DMS53 treated with DMSO at 0.1 percent for 48 hours (cell line): ENCODE measurements at regions not wholly inside any gene's neighbourhood (a gene's known extent, or its start where the extent isn't known, plus 50 kb on each side); places are given as distances from the start of the nearest gene placed in this dataset.

Source experiments
- DNase-seq: peaks from one replicate; lab custom pipeline; 2025; ENCODE audit not compliant: unreplicated experiment; lab: John Stamatoyannopoulos, UW

DNA sequence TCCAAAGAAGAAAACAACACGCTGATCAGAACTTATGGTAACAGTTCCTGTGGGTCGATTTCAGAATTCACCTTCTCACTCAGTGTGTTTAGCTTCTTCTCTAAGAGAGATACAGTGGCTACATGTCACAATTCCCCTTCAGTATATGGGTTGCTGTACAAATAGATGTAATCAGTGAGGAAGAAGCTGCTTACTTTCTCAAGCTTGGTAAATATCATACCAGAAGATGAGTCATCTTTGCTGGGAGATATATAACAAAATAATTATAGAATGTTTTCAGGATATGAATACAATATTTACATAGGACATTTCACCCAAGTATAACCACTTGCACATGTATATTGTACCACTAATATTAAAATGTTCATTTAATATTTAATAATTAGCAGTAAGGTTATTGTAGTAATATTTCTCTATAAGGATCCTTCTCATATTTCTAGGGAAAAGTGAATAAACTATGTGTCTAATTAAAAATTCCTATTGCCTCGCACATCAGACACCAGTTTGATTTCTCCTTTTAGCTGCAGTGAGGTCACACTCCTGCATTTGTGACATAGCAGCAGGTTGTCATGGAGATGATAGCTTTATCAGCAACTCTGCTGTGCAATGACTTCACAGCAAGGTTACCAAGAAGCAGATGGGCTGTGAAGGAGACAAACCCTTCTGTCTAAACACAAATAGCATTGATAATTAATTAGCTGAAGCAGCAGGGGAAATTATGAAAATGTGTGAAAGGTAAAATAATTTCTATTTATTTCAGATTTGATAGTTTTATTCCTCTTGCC lies 211.4 kb downstream of the TUSC7 start:
- peak; percentile 48 for DNase-seq

DNA sequence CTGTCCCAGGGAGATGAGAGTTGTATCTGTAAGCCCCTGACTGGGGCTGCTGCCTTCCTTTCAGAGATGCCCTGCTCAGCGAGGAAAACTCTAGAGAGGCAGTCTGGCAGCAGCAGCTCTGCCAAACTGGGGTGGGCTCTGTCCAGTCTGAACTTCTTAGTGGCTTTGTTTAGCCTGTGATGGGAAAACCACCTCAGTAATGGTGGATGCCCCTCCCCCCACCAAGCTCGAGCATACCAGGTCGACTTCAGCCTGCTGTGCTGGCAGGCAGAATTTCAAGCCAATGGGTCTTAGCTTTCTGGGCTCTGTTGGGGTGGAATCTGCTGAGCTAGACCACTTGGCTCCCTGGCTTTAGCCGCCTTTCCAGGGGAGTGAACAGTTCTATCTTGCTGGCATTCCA lies 218.3 kb downstream of the TUSC7 start:
- DNase-seq: no peak

DNA sequence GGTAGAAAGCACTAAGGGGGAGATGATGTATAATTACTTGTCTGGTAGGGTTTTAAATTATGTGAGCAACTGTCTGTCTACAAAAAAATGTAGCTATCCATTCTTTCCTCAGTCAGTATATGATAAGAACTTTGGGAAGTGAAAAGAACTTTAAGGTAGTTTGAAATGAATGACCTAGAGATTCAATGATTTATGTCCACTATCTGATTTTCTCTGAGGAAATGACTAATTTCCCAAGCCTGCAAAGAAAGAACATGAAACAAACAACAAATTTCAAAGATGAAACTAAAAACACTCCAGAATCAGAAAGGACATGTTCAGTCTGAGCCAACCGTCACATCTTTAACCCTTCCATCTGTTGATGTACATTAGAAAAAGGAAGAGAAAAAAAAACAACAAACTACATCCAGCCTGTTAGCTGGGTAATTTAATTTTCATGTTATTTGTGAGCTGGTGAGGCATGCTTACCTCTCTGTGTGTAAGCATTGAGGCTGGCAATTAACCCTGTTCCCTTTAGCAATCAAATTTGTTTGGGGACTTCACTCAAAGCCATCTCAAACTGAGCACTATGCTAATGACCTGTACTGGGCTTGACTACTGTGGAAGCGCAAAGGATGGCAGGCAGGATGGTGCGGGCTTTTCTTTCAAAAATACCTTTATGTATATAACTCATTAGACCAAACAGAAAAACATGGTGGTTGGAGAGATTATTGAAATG lies 220.1 kb downstream of the TUSC7 start:
- DNase-seq: no peak

DNA sequence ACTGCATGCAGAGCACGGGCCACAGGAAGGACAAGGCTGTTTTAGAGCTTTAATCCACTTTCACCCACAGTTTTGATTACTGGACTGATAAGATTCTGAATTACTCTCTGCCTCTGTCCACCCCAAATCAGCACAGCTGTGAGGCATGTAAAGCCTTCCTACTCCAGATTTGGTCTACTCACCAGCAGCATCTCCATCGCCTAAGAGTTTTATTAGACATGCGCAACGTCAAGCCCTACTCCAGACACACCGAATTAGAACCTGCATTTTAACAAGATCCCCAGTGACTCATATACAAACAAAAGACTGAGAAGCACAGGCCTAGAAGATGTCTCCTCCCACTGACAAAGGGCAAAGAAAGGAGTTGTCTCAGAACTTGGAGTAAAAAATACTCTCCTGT lies 221.2 kb downstream of the TUSC7 start:
- DNase-seq: no peak

DNA sequence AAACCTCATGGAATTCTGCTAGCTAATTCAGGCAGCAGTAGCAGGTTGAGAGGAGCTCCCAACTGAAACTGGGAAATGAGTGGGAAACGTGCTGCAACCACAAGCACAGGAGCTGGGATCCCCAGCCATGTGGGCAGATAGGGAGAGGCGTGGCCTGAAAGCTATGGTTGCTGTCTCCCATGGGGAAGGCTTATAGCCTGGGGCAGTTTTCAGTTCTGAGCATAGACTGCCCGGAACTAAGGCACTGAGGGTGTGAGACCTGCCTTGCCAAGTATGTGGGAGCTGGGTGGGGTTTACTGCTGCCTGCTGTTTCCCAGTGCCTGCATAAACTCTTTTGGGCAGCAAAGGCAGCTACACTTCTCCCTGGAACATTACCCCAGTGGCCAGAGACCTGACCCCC lies 229.5 kb downstream of the TUSC7 start:
- no peak for DNase-seq

DNA sequence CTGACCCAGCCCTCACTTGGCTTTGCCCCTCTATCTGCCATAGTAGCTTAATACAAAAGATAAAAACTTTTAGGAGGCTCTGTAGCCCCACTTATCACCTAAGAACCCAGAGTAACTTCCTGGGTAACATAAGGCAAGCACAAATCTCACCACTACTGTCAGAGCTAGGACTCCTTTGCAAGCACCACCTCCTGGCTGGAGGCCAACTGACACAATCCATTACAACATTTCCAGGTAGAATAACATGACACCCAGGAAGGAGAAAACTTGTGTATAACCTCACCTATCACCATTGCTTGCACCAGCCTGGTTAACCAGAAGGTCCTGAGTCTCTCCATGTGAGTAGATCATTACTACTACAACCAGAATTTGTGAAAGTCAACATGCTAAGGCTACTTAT lies 230.0 kb downstream of the TUSC7 start:
- no peak for DNase-seq

DNA sequence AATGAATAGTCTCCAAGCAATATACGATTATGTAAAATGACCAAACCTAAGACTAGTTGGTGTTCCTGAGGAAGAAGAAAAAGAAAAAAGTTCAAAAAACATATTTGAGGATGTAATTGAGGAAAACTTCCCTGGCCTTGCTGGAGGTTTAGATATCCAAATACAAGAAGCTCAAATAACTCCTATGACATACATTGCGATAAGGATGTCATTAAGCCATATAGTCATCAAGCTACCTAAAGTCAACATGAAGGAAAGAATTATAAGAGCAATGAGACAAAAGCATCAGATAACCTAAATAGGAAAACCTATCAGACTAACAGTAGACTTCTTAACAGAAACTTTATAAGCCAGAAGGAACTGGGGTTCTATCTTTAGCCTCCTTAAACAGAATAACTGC lies 231.1 kb downstream of the TUSC7 start:
- no peak for DNase-seq

DNA sequence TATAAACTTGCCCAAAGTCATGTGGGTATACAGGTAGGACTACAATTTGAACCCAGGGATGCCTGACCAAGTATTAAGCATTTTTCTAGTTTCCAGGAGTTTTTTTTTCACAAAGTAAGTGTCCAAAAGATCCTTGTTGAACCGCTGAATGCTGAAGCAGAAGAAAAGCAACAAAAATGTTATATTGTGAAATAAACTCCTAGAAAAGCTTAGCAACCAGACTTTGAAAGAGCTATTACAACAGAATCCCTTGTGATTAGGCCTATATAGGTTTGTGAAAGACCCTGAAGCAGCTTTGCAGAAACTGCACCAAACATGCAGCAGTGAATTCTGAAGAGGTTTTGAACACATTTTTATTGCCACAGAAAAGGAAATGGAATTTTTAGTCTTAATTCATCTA lies 236.8 kb downstream of the TUSC7 start:
- DNase-seq: no peak

DNA sequence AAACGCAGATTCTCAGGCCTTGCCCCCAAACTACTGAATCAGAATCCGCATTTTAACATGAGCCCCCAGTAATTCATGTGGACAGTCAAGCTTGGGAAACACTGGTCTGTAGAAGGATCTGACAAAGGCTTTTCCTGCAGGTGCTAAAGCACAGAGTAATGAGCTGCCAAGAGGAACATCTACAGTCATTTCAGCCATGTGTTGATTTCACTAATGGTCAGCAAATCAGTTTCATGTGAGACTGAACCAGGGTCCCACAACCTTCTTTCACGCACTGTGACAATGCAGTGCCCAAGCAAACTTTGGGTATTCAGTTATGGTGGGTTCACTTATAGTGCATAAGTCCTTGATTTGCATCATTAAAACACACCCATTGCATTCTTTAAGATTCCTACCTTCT lies 237.6 kb downstream of the TUSC7 start:
- DNase-seq: no peak

DNA sequence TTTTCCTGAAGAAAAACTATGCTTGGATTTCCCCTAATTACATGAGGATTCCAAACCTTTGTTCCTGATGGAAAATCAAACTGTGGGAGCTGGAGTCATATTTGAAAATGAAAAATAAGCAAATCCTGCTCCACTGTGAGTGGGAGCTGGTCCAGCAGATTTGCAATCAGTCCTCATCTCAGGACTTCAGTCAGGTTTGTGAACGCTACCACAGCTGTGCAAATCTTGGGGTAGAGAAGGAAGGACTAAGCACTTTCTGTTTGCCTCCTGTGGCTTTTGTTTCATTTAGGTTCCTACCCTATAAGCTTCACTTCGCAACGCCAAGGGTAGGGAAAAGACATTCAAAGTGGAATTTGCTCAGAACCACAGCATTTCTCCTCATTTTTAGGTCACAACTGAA lies 238.2 kb downstream of the TUSC7 start:
- DNase-seq: no peak

DNA sequence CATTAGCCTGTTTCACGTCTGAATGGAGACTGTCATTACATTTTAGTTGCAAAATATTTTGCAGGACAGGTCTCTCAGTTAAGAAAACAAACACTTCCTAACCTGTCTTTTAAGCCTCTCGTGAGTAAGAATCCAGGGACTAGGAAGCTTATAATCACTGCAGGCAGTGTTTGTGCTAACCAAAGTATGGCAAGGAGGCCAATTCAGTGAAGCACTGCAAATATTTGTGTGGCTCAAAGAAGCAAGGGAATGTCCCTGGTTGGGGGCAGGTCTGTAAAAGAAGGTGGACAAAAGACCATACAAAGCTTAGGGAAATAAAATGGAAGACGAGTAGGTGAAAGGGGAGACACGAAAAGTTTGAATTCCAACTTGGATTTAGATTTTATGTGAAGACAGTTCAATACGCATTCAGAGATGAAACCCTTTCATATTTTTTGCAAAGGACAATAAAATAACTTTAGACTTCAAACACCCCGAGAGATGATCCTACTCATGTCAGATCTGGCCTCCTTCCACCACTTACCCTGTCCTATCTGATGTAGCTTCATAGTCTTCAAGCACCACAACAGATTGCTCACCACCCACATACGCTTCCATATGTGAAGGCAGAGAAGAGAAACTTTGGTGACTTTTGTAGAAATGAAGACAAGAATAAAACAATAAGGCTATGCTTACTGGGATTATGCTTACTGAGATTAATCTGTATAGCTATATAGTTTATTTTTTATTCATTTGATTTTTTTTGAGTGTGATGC lies 240.9 kb downstream of the TUSC7 start:
- no peak for DNase-seq

DNA sequence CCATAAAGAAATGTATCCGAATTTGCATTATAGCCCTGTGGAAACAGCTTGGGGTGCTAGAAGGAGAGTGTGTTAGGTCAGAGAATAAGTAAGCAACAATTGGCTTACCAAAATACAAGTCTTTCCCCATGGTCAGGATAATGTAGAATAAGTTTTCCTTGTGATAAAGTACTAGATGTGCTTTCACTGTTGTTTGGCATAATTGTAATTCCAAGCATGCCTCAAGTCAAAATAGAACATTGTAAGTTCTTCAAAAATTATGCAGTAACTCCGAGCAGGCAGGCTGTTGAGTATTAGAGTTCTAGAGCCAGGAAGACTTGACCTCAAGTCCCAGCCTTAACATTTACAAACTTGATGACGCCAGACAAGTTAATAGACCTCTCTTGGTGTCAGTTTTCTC lies 242.0 kb downstream of the TUSC7 start:
- DNase-seq: no peak

DNA sequence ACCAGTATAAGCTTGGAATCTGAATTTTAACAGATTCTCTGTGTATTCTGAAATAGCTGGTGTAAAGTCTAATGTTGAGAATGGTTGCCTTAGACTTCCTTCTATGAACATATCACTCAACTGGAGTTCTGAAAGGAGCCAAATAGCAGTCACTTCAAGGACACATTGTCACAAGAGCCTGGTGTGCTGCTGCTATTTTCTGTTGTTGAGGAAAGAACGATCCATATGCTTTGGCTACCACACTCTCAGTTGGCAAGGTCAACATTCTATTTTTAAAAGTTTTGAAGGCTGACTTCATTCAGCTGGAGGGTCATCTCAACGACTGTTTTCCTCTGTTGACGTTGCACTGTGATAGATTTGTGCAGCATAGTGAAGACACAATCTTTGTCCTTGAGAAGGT lies 248.7 kb downstream of the TUSC7 start:
- no peak for DNase-seq

DNA sequence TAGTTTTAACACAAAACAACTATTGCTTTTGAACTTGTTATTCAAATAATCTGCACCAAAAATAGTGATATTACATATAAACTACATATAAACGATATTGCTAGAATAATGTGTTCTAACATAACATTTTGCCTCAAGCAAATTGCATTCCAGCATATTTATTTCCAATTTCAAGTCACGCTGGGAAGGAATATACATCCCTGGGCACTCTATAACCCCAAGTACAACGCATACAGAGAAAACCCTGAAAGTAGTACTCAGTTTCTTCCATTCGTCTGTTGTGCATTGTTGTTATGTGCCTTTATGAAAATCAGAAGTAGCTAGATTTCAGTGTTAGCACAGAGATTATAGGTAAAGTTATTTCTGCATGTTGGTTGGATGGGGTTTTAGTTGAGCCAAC lies 251.5 kb downstream of the TUSC7 start:
- no peak for DNase-seq

DNA sequence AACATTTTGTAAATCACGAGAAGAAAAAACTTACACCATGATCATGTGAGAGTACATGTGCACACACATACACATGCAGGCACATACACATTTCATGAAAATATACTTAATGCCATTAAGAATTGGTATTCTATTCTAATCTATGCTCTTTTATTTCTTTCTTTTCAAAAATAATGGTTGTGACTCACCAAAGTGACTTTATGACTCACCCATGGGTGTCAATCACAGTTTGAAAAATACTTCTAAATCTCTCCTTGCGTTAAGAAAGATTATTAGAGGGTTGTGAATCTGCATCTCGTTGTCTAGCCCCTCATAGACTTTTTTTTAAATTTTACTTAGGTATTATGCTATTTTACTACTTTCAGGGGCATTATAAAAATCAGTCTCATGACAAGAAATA lies 254.2 kb downstream of the TUSC7 start:
- peak; percentile 6 for DNase-seq

DNA sequence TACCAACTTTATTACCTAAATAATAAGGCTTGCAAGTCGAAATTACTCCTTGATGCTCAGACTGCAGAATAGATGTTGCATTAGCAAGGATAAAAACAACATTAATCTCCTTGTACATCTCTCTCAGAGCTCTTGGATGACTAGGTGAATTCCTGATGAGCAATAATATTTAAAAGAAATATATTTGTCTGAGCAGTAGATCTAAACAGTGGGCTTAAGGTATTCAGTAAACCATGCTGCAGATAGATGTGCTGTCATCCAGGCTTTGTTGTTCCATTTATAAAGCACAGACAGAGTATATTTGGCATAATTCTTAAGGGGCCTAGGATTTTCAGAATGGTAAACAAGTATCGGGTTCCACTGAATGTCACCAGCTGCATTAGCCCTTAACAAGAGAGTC lies 257.1 kb downstream of the TUSC7 start:
- DNase-seq: no peak

DNA sequence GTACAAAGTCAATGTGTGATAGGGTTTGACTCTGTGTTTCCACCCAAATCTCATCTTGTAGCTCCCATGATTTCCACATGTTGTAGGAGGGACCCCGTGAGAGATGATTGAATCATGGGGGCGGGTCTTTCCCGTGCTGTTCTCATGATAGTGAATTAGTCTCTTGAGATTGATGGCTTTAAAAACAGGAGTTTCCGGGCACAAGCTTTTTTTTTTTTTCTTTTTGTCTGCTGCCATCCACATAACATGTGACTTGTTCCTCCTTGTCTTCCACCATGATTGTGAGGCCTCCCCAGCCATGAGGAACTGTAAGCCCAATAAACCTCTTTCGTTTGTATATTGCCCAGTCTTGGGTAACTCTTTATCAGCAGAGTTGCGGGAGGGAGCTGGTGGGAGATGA lies 259.6 kb downstream of the TUSC7 start:
- DNase-seq: no peak

DNA sequence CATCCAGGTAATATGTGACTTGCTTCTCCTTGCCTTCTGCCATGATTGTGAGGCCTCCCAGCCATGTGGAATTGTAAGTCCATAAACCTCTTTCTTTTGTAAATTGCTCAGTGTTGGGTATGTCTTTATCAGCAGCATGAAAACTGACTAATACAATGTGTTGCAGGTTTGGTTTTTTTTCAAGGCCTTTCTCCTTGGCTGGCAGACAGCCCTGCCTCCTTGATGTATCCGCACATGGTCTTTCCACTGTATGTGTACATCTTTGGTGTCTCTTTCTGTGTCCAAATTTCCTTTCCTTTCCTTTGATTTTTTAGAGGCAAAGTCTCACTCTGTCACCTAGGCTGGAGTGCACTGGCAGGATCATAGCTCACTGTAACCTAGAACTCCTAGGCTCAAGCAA lies 260.1 kb downstream of the TUSC7 start:
- no peak for DNase-seq

DNA sequence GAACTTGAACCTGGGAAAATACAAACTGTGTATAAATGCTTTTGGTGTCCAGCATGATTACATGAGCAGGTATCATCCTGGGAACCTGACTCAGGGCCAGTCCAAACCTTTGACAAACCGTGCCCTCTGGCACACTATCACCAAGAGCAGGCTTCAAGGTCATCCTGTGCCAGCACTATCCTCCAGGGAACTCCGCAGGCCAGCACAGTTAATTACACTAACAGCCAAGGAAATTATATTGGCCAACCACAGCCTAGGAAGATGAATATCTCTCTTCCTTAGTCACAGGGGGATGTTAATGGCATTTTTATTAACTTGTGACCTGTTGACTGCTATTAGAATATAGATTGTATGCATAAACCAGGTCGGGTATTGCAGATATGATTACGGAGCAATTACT lies 262.0 kb downstream of the TUSC7 start:
- DNase-seq: no peak

DNA sequence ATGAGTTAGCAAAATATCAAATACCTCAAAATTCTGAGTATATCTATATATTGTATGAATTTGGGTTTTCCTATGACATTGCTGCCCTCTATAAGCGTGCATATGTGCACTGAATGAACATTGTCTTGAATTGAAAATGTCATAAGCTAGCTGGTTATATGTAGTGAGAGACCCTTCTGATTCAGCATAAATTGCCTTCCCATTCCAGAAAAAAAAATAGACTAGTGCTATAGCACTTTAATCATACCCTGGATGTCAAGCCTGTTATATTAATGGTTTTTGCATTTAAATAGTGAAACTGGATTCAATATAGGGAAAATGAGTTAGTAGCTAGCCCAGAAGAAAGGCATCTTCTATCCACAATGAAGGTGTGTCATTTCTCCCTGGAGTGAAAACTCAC lies 265.1 kb downstream of the TUSC7 start:
- no peak for DNase-seq

DNA sequence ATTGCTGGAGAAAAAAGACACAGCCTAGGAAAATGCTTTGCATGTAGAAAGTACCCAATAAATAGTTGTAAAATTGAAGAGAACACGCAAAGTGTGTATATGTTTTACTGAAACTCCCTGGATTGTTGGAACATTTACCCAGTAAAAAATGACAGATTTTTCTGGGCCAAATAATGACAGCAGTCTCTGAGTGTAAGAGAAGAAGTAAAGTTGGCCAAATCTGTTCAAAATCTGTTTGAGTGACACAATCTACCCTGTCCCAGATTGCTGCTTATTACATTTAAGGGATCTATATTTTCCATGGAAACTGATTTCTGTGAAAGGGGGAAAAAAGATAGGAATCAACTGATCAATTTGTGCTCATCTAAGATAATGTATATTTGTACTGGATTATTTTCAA lies 267.9 kb downstream of the TUSC7 start:
- DNase-seq: no peak

DNA sequence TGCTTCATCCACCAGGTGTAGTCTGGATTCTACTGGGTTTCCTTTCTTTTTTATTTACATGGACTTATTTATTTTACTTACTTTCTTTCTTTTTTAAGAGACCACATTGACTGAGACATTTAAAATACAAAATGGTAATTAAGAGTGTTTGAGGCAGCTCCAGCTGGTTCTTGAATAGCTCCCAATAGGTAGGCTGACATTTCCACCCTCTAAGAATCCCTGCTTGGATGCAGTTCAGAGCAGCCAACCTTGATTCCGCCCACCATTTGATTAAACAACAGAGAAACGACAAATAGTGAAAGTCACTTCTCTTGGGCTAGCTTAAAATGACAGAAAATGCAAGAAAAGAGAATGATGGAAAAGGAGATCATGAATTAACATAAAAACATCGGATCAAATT lies 270.5 kb downstream of the TUSC7 start:
- no peak for DNase-seq
